Epidermal melanocyte (primary cell): ENCODE measurements at regions not wholly inside any gene's neighbourhood (a gene's known extent, or its start where the extent isn't known, plus 50 kb on each side); places are given as distances from the start of the nearest gene placed in this dataset.
"Not testable (repeated sequence)": the region's sequence is repeated elsewhere in the genome, so short reads cannot be mapped to it uniquely, and the experiment has no call there.

Source experiments
- DNase-seq: peaks from one replicate; pipeline ENCODE4 v3.0.0; 2011; ENCODE audit warnings: low spot score; ENCODE audit not compliant: insufficient read length

GRCh38 chr13:74256969-74257368, 122.8 kb upstream of the KLF12 start:
- DNase-seq = no peak

DNA sequence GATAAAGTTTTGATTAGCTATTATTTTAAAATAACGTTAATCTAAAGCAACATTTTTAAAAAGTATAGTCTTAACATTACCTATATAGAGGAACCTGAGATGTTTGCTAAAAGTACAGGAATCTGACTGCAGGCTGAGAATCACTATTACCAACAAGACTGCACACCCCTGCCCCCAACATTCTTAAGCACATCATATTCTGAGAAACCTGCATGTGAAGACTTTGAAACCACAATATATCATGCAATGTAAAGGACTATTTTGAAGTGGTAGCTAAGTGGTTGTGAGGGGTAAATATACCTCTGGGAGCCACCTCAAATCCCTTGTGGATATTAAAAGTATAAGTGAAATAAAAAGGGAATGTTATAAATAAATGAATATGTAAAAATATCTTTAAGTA, 119.0 kb upstream of the KLF12 start:
- DNase-seq = no peak

- DNase-seq = no peak
These were observed 117.7 kb upstream of the KLF12 start for GRCh38 chr13:74251778-74252519.

DNA sequence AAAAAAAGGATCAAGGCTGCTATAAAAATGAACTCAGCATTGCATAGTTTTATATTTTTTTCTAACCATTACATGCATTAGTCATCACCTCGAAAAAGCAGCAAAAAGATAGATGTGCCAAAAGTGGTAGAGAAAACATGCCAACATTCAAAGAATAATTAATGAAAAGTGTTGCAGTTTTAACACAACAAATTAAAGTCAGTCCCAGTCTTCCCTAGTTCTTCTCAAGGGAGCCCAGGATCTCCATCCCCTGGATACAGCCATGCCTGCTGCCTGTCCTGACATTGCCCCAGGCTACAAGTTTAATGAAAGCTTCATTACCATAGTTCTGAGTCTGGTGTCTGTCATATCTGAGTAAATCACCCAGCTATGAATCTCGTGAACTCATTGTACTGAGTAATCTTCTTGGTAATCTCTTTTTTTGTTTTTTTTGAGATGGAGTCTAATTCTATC, 116.6 kb upstream of the KLF12 start:
- no peak for DNase-seq

DNA sequence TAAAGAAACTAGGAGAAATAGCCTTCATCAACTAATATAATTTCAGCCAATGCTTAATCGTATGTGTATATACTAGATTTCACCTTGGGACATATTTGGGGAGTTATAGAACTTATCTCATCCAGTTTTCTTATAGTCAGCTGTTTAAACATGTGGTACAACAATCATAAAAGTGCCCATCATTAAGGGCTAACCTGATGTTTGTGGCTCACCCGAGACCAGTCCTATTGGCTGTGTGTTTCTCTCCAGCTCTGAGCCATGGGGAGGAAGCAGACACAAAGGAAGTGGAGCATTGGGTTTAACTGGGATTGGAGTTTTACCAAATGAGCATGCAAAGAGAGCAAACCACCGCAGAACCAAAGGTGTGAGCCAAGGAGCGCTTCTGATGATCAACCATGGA, 114.3 kb upstream of the KLF12 start:
- DNase-seq = no peak

DNA sequence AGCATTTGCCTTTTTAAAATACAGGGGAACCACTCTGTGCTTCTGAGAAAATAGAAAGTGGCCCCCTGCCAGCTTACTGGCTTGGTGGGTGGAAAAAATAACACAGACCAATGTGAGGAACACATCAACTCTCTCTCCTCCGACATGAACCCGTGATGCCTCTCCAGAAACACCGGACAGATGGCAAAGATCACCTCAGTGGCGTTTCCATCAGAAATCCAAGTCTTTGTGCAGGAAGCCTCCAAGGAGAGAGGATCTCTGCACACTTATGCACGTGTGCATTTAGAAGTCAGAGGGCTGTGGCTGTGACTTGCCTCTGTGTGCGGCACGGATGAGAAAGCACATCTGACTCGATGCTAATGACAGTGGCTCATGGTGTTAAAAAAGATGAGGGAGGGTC, 112.3 kb upstream of the KLF12 start:
- DNase-seq = no peak

GRCh38 chr13:74243637-74244526, 109.7 kb upstream of the KLF12 start:
- no peak for DNase-seq

DNA sequence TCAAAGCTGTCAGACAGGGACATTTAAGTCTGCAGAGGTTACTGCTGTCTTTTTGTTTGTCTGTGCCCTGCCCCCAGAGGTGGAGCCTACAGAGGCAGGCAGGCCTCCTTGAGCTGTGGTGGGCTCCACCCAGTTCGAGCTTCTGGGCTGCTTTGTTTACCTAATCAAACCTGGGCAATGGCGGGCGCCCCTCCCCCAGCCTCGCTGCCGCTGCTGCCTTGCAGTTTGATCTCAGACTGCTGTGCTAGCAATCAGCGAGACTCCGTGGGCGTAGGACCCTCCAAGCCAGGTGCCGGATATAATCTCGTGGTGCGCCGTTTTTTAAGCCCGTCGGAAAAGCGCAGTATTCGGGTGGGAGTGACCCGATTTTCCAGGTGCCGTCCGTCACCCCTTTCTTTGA, 107.1 kb upstream of the KLF12 start:
- not testable (repeated sequence) for DNase-seq

DNA sequence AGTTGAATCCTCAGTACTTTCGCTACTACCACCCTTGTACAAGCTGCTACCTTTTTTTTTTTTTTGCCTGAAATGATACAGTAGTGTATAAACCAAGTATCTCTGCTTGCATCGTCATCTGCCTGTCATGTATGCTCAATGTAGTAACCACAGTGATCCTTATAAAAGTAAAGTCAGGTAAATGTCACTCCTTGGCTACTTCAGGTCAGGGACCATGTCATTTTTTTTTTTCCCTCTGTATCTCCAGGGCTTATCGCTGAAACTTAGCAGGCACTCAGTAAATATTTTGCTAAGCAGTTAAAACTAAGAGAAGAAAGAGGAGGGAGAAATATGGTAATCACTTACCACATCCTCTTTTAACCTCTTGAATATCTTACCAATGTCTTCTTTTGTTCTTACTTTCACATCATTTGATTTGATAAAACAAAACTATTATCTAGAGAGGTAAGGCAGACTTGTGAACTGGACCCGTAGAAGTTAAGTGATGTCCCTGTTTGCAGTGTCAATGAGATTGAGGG, 96.8 kb upstream of the KLF12 start:
- DNase-seq = no peak

DNA sequence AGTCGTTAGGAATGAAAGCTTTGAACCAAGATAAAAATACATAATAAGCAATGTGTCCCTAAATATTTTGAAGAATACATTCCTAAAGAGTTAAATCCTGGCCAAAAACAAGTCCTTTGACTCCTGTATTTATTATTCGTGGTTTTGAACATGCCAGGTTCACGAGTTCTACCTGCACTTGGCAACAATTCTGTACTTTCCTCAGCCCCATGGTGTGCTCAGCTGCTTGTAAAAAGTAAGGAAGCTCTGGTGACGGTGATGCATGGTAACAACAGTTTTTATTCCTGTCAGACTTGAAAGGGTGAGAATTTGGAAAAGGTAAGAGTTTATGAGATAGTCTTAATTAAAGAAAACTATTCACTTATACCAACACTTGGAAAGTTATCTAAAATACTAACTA, 95.0 kb upstream of the KLF12 start:
- no peak for DNase-seq

DNA sequence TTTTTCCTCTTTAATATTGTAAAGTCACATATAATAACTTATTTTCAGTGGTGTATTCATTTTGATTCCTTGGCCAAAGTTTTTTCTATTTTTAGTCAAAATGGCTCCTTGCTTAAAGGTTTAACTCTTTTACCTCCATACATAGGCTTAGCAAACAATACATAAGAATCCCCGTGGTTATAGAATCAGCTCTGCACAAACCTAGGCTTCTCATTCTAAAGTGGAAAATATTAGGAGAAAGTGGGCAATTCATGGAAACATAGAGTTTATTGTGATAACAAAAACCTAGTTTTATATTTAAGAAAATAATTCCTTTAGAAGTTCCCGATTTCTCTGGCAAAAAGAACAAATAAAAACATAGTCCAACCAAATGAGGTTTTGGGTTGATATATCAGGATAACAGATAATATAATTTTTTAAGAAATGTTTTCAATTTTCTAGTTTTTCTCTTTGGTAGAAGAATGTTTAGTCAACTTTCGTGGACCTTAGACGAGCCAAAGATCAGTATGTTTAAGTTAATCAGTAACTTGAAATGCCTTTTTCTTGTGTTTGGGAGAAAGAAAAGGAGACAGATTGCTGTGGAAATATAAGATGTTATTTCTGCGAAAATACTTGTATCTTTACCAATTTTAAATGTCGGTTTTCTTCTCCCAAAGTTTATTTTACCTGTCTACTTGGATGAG, 93.4 kb upstream of the KLF12 start:
- DNase-seq = no peak

DNA sequence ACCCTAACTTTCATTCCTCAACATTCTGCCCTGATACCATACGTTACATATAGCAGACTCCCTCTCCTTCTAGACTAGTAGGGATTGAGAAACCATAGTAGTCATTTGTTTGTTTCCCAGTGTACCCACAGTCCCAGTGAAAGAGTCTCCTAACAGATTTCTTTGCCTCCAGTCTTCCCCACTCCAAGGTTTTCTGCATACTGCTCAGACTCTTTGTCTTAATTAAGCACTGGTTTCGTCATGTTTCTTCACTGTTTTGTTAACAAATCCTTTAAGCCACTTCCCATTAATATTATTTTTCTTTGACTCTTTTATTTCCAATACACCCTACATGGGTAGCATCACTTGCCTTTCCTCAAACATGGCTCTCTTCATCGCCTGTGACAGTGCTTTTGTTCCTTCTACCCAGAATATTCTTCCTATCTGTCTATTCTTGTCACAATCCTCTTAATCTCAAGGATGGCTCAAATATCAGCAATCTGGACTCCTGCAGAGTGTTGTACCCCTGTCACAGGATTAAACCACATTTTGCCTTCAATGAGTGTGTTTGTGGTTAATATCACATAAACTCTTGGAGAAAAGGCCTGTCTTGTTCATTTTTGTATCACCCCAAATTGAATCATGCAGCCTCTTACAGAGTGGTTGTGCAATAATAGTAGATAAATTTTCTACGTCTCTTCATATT, 92.7 kb upstream of the KLF12 start:
- DNase-seq = no peak

GRCh38 chr13:74221752-74222151, 87.5 kb upstream of the KLF12 start:
- no peak for DNase-seq

DNA sequence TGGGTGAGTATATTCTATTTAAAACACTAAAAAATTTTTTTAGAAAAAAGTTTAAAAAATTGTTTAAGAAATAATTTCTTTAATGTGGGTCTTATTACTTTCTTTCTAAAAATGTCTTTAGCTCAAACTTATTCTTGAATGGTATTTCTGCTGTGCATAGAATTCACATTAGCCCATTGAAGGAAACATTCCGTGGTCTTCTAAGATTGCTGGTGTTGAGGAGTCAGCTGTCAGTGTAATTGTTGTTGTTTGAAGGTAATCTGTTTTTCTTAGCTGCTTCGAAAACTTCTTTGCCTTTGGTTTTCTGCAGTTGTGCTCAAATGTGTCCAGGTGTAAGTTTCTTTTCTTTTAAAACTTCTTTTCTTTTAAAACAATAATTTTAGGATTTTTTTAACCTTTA, 85.4 kb upstream of the KLF12 start:
- DNase-seq = no peak

DNA sequence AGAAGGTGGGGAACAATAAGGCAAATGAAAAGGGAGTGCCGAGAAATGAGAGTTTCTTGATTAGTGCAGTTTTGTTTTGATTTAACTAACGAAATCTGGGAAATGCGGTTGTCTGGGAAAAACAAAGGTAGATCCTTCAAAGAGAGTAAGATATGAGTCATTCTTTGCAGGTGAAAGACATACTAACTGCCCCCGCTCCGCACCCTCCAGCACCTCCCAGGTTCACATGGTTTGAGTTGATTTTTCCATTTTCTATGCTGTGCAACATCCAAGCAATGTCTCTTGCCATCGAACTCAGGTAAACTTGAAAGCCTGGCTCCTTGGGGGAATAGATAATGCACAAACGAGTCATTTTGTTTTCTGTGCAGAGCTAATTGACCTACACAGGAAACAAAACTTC, 84.1 kb upstream of the KLF12 start:
- DNase-seq = no peak

DNA sequence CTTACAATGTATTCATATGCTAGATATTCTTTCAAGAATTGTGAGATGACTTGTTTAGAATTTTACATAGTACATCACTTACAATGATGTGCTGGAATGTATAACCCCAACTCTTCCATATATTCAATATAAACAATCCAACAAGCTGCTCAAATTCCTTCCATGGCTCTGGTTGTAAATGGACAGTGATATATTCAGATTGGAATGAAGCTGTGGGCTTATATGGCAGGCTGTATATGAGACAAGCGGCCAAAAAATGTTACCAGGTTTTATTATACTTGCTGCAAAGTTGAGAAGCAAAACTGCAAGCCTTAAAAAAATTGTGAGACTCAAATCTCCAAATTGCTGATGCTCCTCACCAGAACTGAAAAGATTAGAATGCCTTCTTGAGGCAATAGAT, 83.6 kb upstream of the KLF12 start:
- DNase-seq = no peak

GRCh38 chr13:74215420-74215819, 81.2 kb upstream of the KLF12 start:
- no peak for DNase-seq

DNA sequence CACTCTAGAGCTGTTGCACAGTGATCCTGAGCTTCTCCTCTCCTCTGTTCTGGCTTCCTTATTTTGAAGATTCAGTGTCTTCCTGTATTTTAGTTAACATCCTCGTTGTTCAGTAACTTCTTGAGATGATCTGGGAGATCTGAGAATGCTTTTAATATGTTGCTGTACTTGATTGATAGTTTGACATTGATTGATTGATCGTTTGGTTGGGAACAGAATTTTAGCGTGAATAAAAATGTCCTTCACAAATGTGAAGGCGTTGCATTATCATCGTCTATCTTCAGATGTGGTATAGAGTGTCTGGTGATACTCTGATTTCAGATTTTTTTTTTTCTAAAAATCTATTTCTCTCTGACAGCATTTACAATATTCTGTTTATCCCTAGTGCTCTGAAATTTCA, 80.1 kb upstream of the KLF12 start:
- DNase-seq = no peak

- no peak for DNase-seq
These were observed 76.6 kb upstream of the KLF12 start for GRCh38 chr13:74210693-74211393.

- no peak for DNase-seq
These were observed 72.7 kb upstream of the KLF12 start for GRCh38 chr13:74206855-74207254.
